Pancreas (tissue), 10 donors: ENCODE measurements at regions not wholly inside any gene's neighbourhood (a gene's known extent, or its start where the extent isn't known, plus 50 kb on each side); places are given as distances from the start of the nearest gene placed in this dataset.

Experiments used
- ATAC-seq, 4 donors: fragments of 200-7000 bp; cut with Tn5 transposase; one replicate each; pipeline versions ENCODE4 v1.8.0 to v1.9.1; 2020; ENCODE audit warnings: mild to moderate bottlenecking in 4 of 4, moderate library complexity in 4 of 4
- DNase-seq, 6 donors: peaks; one replicate each; pipeline ENCODE4 v3.0.0-alpha.2; 2020
- FAIRE-seq: peaks from 2 replicates; lab custom pipeline; 2012; peaks lifted over from hg19 to GRCh38; lab: Jason Lieb, UNC
- H3K27ac ChIP-seq, 4 donors: fragments of 200-600 bp; sonication (generic); 1 replicate in 3 of 4; 2 replicates in 1 of 4; pipeline versions ENCODE4 v1.5.0 to v1.8.0; 2020
- H3K27me3 ChIP-seq, 4 donors: fragments of 200-600 bp; one replicate each; pipeline ENCODE4 v1.8.0; 2021
- H3K36me3 ChIP-seq, 3 donors: fragments of 200-600 bp; sonication (generic) in 1 of 3; one replicate each; pipeline versions ENCODE4 v1.5.0 to v1.8.0; 2020 to 2021
- H3K4me1 ChIP-seq, 3 donors: fragments of 200-600 bp; one replicate each; pipeline ENCODE4 v1.8.0; 2021
- H3K4me3 ChIP-seq, 4 donors: fragments of 200-600 bp; sonication (generic) in 2 of 4; one replicate each; pipeline versions ENCODE4 v1.5.0 to v1.8.0; 2020 to 2021
- H3K9me3 ChIP-seq, 4 donors: fragments of 200-600 bp; one replicate each; pipeline ENCODE4 v1.8.0; 2021
- CTCF ChIP-seq, 4 donors: fragments of 200-600 bp; sonication (generic) in 3 of 4; IDR thresholded peaks; one replicate each; pipeline versions ENCODE4 v1.5.0 to v1.8.0; 2021; ENCODE audit warnings: antibody characterized with exemption in 4 of 4
- WGBS, 2 donors: extraction: QIAGEN DNeasy Blood & Tissue Kit; methylation state at CpG; one replicate each; pipeline ENCODE4 v1.1.7; 2013; 5-methylcytosine and 5-hydroxymethylcytosine counted together
- intact Hi-C, 3 donors: fragments of 100-400 bp; cut with DNase I; formaldehyde crosslinking; loops; one replicate each; pipeline versions ENCODE4 v1.11.1 to v1.14.2; 2022
- donor health status: healthy with polysubstance abuse.
- donor health status: DM: no; HTN: no; CAD: no; lungs with moderate emphysema.
- donor health status: DM: no; HTN: no; CAD: no.
- donor health status: control.
- donor health status: control.
- donor health status: Bipolar disorder and iron deficiency.
- donor health status: DM: yes; HTN: yes; CAD: no.
- donor health status: DM: no; HTN: no; CAD: no.
- donor health status: DM: no; HTN: no; CAD: no.
- donor health status: DM: yes; HTN: yes; CAD: no.

DNA sequence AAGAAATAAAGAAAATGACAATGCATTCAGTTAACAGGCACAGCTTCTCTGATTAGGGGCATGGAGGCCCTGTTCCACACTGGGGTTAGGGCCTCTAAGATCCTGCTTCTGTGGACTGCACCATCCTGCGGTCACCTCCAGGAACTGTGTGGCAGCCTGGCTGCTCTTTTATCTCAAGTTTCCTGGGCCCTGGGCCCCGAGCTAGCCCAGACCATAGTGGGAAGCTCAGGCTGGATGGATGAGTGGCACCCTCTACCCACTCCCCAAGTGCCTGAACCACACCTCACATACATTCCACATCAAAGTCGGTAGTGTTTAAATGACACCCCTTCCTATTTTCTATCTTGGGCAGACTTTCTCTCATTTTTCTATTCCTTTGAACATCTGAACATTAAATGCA is 461.5 kb upstream of the MKI67 start:
- no peak overlapping the region for H3K4me3 ChIP-seq
- intact Hi-C loops = no loop called here
- H3K4me1 ChIP-seq = no peaks in the 10 kb centered on the region
- TF ChIP-seq CTCF (IDR thresholded peaks at IDR 0.05) = no peak
- H3K27me3 ChIP-seq = no peaks in the 10 kb centered on the region
- no peaks in the 10 kb centered on the region for H3K9me3 ChIP-seq
- 78 to 88% methylated on average over 3 of the region's 3 CpGs for WGBS, 2 donors
- ATAC-seq (no peak), DNase-seq (no peak), FAIRE-seq (no peak)
- H3K36me3 ChIP-seq = no peaks in the 10 kb centered on the region
- H3K27ac ChIP-seq = no peak overlapping the region

- FAIRE-seq (no peak), DNase-seq (no peak), ATAC-seq (no peak)
- Histone ChIP-seq H3K27ac (no peak overlapping the region), H3K4me1 (no peaks in the 10 kb centered on the region), H3K27me3 (no peaks in the 10 kb centered on the region), H3K4me3 (no peak overlapping the region), H3K36me3 (no peaks in the 10 kb centered on the region), H3K9me3 (no peaks in the 10 kb centered on the region)
- intact Hi-C loops = no loop called here
- no peak for TF ChIP-seq CTCF (IDR thresholded peaks at IDR 0.05)
These were observed 462.2 kb upstream of the MKI67 start for GRCh38 chr10:128588402-128588801.

DNA sequence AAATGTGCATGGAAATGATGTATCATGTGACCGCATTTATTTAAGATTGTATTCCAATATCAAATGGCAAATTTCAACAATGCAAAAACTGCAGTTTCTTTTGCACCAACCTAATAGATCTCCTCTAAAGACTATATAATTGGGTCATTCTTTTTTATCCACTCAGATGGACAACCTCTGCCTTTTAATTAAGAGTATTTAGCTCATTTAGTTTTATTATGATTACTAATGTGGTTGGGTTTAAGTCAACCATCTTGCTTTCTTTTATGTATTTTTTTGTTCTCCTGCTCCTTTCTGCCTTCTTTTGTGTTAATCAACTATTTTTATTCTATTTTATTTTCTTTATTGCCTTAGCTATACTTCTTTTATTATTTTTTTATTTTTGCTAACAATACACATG is 468.5 kb upstream of the MKI67 start:
- FAIRE-seq = no peak
- no peaks in the 10 kb centered on the region for H3K4me1 ChIP-seq
- no peaks in the 10 kb centered on the region for H3K9me3 ChIP-seq
- H3K27me3 ChIP-seq = no peaks in the 10 kb centered on the region
- intact Hi-C loops = no loop called here
- no peak overlapping the region for H3K4me3 ChIP-seq
- TF ChIP-seq CTCF (IDR thresholded peaks at IDR 0.05) = no peak
- H3K36me3 ChIP-seq = no peaks in the 10 kb centered on the region
- DNase-seq = no peak
- ATAC-seq = no peak
- WGBS, 2 donors = 87 to 95% methylated on average over 1 of the region's 1 CpG
- no peak overlapping the region for H3K27ac ChIP-seq

GRCh38 chr10:128596906-128597305 is 470.7 kb upstream of the MKI67 start:
- no peak for TF ChIP-seq CTCF (IDR thresholded peaks at IDR 0.05)
- no peaks in the 10 kb centered on the region for H3K36me3 ChIP-seq
- 78 to 89% methylated on average over 4 of the region's 4 CpGs for WGBS, 2 donors
- ATAC-seq (no peak), DNase-seq (no peak), FAIRE-seq (no peak)
- no peak overlapping the region for H3K27ac ChIP-seq
- no peaks in the 10 kb centered on the region for H3K4me1 ChIP-seq
- no peaks in the 10 kb centered on the region for H3K9me3 ChIP-seq
- intact Hi-C loops = no loop called here
- H3K27me3 ChIP-seq = no peaks in the 10 kb centered on the region
- no peak overlapping the region for H3K4me3 ChIP-seq

- intact Hi-C loops = no loop called here
- DNase-seq (no peak), FAIRE-seq (no peak), ATAC-seq (no peak)
- Histone ChIP-seq H3K4me1 (no peaks in the 10 kb centered on the region), H3K27ac (no peak overlapping the region), H3K9me3 (no peaks in the 10 kb centered on the region), H3K4me3 (no peak overlapping the region), H3K27me3 (no peaks in the 10 kb centered on the region), H3K36me3 (no peaks in the 10 kb centered on the region)
- 78 to 91% methylated on average over 2 of the region's 2 CpGs for WGBS, 2 donors
- no peak for TF ChIP-seq CTCF (IDR thresholded peaks at IDR 0.05)
These were observed 472.8 kb upstream of the MKI67 start for GRCh38 chr10:128599030-128599429.
